Adrenal gland (tissue), 9 donors: ENCODE measurements at regions not wholly inside any gene's neighbourhood (a gene's known extent, or its start where the extent isn't known, plus 50 kb on each side); places are given as distances from the start of the nearest gene placed in this dataset.

Experiments
- DNase-seq, 7 donors: peaks; one replicate each; pipeline ENCODE4 v3.0.0-alpha.2; 2019 to 2020
- H3K27ac ChIP-seq, 5 donors: fragments of 200-600 bp; sonication (generic) in 4 of 5; 1 replicate in 3 of 5; 2 replicates in 2 of 5; pipeline versions ENCODE4 v1.5.1 to v1.8.0; 2016 to 2020; ENCODE audit warnings: mild to moderate bottlenecking in 1 of 5
- H3K27me3 ChIP-seq: fragments of 200-600 bp; 2 replicates; pipeline ENCODE4 v1.8.0; 2021
- H3K36me3 ChIP-seq, 2 donors: fragments of 200-600 bp; replicated peaks in 1 of 2; 1 replicate in 1 of 2; 2 replicates in 1 of 2; pipeline versions ENCODE4 v1.5.1 to v1.8.0; 2018 to 2022
- H3K4me1 ChIP-seq, 2 donors: fragments of 200-600 bp; replicated peaks in 1 of 2; 1 replicate in 1 of 2; 2 replicates in 1 of 2; pipeline versions ENCODE4 v1.5.1 to v1.8.0; 2018 to 2021
- H3K4me3 ChIP-seq, 4 donors: fragments of 200-600 bp; sonication (generic) in 3 of 4; one replicate each; pipeline ENCODE4 v1.5.1; 2016 to 2018
- H3K9me3 ChIP-seq, 3 donors: fragments of 200-600 bp; sonication (generic) in 1 of 3; replicated peaks in 1 of 3; 1 replicate in 2 of 3; 2 replicates in 1 of 3; pipeline versions ENCODE4 v1.5.1 to v1.8.0; 2016 to 2021
- POLR2A ChIP-seq, 2 donors: fragments of 450-650 bp; IDR thresholded peaks; one replicate each; pipeline ENCODE4 v1.6.1; 2017; ENCODE audit warnings: antibody characterized with exemption in 2 of 2, mild to moderate bottlenecking in 2 of 2, moderate library complexity in 1 of 2
- WGBS, 4 donors: extraction: QIAGEN DNeasy Blood & Tissue Kit in 2 of 4; methylation state at CpG; one replicate each; pipeline versions ENCODE4 v1.1.5 to v1.1.7; 2013 to 2017; 5-methylcytosine and 5-hydroxymethylcytosine counted together
- intact Hi-C, 2 donors: fragments of 100-400 bp; cut with DNase I; formaldehyde crosslinking; loops; one replicate each; pipeline versions ENCODE4 v1.14.1 to v1.15.0; 2022 to 2023
- TF ChIP-seq, protein P1 (sequence below), 6 experiments: fragments of 450-650 bp in 4 of 6; fragments of 200-600 bp in 2 of 6; sonication (generic) in 1 of 6; IDR thresholded peaks; 1 replicate in 5 of 6; 2 replicates in 1 of 6; pipeline versions ENCODE4 v1.5.1 to v1.8.0; 2016 to 2021; ENCODE audit warnings: antibody characterized with exemption in 6 of 6, mild to moderate bottlenecking in 2 of 6, moderate library complexity in 1 of 6
- donor health status: healthy with polysubstance abuse.
- donor health status: Bipolar disorder and iron deficiency.
- donor health status: DM: yes; HTN: yes; CAD: no.
- donor health status: DM: no; HTN: no; CAD: no.
- donor health status: DM: no; HTN: no; CAD: no.

DNA sequence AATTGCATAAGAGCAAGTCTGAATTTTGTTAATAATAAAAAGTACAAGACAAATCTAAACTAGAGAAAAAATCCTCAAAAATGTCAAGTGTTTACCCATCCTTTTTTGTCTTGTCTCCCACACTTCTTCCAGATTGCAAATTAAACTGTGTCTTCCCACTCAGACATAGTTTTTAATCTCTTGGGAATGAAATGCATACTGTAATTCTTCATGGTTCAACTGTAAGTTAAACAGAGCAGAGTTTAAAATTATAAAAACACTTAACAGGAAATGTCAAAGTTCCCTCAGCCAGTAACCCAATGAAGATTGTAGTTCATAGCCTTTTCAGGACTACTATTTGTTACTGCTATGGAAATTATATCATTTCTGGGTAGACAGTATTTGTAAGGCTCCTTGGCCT, 171.8 kb downstream of the UBE2E3 start:
- no peaks in the 10 kb centered on the region for H3K4me1 ChIP-seq
- H3K27ac ChIP-seq = no peak overlapping the region
- H3K4me3 ChIP-seq = no peak overlapping the region
- no peak for TF ChIP-seq POLR2A (IDR thresholded peaks at IDR 0.05)
- TF ChIP-seq, protein P1, sequence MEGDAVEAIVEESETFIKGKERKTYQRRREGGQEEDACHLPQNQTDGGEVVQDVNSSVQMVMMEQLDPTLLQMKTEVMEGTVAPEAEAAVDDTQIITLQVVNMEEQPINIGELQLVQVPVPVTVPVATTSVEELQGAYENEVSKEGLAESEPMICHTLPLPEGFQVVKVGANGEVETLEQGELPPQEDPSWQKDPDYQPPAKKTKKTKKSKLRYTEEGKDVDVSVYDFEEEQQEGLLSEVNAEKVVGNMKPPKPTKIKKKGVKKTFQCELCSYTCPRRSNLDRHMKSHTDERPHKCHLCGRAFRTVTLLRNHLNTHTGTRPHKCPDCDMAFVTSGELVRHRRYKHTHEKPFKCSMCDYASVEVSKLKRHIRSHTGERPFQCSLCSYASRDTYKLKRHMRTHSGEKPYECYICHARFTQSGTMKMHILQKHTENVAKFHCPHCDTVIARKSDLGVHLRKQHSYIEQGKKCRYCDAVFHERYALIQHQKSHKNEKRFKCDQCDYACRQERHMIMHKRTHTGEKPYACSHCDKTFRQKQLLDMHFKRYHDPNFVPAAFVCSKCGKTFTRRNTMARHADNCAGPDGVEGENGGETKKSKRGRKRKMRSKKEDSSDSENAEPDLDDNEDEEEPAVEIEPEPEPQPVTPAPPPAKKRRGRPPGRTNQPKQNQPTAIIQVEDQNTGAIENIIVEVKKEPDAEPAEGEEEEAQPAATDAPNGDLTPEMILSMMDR (IDR thresholded peaks at IDR 0.05) = no peak
- intact Hi-C loops = no loop called here
- H3K27me3 ChIP-seq = no peaks in the 10 kb centered on the region
- no peak for DNase-seq
- no peaks in the 10 kb centered on the region for H3K36me3 ChIP-seq
- no peaks in the 10 kb centered on the region for H3K9me3 ChIP-seq

DNA sequence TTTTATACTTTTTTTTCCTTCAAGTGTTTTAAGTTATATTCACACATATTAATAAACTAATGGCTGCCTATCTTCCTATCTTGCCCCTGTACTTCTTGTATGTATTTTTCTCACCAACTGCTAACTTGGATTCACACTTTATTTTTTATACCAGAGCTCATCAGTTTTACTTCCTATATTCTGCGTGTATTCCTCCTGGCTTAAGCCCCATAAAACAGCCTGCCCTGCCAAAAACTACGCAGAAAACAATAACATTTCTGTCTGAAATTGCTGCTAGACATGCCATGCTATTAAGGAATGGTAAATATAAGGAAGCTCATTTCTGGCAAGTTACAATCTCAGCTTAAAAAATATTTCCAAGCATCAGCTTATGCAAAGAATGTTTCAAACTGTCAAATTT, 172.3 kb downstream of the UBE2E3 start:
- no peaks in the 10 kb centered on the region for H3K27me3 ChIP-seq
- no peaks in the 10 kb centered on the region for H3K9me3 ChIP-seq
- no peaks in the 10 kb centered on the region for H3K36me3 ChIP-seq
- WGBS, 4 donors = 34 to 57% (median 48%) methylated on average over 2 of the region's 2 CpGs
- H3K4me1 ChIP-seq = no peaks in the 10 kb centered on the region
- no peak overlapping the region for H3K27ac ChIP-seq
- H3K4me3 ChIP-seq = no peak overlapping the region
- TF ChIP-seq, protein P1 (IDR thresholded peaks at IDR 0.05) = no peak
- TF ChIP-seq POLR2A (IDR thresholded peaks at IDR 0.05) = no peak
- no peak for DNase-seq
- intact Hi-C loops = no loop called here

DNA sequence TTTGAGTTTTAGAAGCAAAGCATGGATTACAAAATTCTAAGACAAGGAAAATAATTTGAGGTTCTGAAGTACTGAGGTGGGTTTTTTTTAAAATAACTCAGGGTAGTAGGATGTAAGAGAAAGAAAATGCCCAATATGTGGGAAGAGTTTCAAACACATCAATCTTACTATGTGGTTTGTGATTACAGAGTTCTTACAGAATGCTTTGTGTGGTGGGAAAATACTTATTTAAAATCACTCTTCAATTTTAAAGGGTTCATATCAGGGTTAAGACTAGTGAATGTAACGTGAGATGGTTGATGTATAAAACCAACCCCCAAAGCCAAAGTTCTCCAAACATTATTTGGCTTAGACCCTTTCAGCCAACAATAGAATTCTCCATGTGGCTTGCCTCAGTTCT, 173.5 kb downstream of the UBE2E3 start:
- H3K4me3 ChIP-seq = no peak overlapping the region
- H3K36me3 ChIP-seq = no peaks in the 10 kb centered on the region
- WGBS, 4 donors = 50 to 59% (median 56%) methylated on average over 1 of the region's 1 CpG
- no peaks in the 10 kb centered on the region for H3K27me3 ChIP-seq
- intact Hi-C loops = no loop called here
- no peaks in the 10 kb centered on the region for H3K9me3 ChIP-seq
- H3K4me1 ChIP-seq = no peaks in the 10 kb centered on the region
- no peak for DNase-seq
- no peak overlapping the region for H3K27ac ChIP-seq
- TF ChIP-seq, protein P1 (IDR thresholded peaks at IDR 0.05) = no peak
- no peak for TF ChIP-seq POLR2A (IDR thresholded peaks at IDR 0.05)

DNA sequence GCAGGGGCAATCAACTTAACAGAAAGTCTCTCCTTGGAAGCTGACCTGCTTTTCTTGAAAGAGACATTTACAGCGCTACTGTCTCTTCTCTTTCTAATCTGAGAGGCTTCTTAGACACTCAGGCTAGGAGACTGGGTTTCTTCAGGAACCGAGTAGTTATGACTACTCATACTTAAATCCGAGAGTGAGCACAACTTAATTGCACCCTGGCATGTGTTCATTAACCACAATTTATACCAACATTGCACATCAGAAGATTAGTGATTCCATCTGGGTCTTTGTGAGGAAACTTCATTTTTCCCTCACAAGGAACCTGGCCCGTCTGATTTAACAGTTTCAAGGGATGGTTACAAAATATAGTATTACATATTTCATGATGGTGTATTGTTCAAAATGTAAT, 176.9 kb downstream of the UBE2E3 start:
- Histone ChIP-seq H3K36me3 (no peaks in the 10 kb centered on the region), H3K27me3 (no peaks in the 10 kb centered on the region), H3K4me3 (no peak overlapping the region), H3K27ac (no peak overlapping the region), H3K9me3 (no peaks in the 10 kb centered on the region), H3K4me1 (no peaks in the 10 kb centered on the region)
- TF ChIP-seq POLR2A (IDR thresholded peaks at IDR 0.05) = no peak
- TF ChIP-seq, protein P1 (IDR thresholded peaks at IDR 0.05) = no peak
- intact Hi-C loops = no loop called here
- 76 to 87% (median 81%) methylated on average over 4 of the region's 4 CpGs for WGBS, 4 donors
- no peak for DNase-seq
